ENCODE measurements at regions not wholly inside any gene's neighbourhood (a gene's known extent, or its start where the extent isn't known, plus 50 kb on each side); places are given as distances from the start of the nearest gene placed in this dataset.

DNA sequence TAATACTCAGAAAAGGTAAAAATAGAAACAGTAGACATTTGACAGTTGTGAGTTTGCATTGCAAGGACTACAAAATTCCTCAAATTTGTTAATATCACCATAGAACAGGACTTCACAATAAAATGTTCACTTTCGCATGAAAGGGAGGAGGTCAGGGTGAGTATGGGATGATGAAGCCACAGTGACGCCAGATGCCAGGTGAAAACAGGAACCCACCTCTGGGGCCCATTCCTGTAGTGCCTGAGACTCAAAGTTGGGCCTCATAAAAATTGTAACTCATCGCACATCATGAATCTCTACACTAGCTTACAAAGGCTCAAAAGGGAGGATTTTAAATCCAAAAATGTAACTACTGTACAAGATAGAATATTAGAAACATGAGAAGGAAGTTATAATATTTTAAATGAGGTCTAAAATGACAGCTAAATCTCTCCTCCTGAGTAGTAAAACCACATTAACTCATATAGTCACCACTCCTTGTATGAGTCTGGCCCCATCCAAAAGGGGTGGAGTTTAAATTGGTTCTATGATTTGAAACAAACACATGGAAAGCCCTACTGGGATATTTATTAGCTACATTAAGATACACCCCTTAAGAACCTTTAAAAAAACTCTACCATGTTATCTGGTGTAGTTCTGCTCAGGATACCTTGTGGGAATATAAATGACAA lies 93.7 kb downstream of the ETS2 start:
- Histone ChIP-seq H2AFZ (no peak overlapping the region), H3K36me3 (ENCODE audit: low read depth) (no peaks in the 10 kb centered on the region), H3K27ac (no peak overlapping the region), H4K20me1 (ENCODE audit: insufficient read depth) (no peaks in the 10 kb centered on the region), H3K79me2 (ENCODE audit: low read depth) (no peaks in the 10 kb centered on the region), H3K4me1 (replicated peaks; ENCODE audit: insufficient read depth) (no peaks in the 10 kb centered on the region), H3K9me3 (ENCODE audit: insufficient read depth, low read depth) (no peaks in the 10 kb centered on the region), H3K27me3 (ENCODE audit: insufficient read depth, low read depth) (no peaks in the 10 kb centered on the region), H3K9me2 (ENCODE audit: insufficient read depth) (no peaks in the 10 kb centered on the region), H3K4me2 (no peak overlapping the region), H3K4me3 (no peak overlapping the region), H3F3A (ENCODE audit: insufficient read depth, low read depth) (no peaks in the 10 kb centered on the region)
- no TSS peak for BruUV-seq (replicated peaks)
- intact Hi-C loops (cut with micrococcal nuclease; ENCODE audit: unreplicated experiment), result no loop called here
- ChIA-PET CTCF (no interaction called here), POLR2A (ENCODE audit: unreplicated experiment) (interaction anchor here (0.6 kb wide), 1 partner anchor 42 kb away, joined by 3 read pairs; no protein-coding TSS in a partner anchor)
- no peak for DNase-seq
- TF ChIP-seq EZH2 (IDR thresholded peaks at IDR 0.05; ENCODE audit: low read depth), result no peak
- TF ChIP-seq, protein P1, sequence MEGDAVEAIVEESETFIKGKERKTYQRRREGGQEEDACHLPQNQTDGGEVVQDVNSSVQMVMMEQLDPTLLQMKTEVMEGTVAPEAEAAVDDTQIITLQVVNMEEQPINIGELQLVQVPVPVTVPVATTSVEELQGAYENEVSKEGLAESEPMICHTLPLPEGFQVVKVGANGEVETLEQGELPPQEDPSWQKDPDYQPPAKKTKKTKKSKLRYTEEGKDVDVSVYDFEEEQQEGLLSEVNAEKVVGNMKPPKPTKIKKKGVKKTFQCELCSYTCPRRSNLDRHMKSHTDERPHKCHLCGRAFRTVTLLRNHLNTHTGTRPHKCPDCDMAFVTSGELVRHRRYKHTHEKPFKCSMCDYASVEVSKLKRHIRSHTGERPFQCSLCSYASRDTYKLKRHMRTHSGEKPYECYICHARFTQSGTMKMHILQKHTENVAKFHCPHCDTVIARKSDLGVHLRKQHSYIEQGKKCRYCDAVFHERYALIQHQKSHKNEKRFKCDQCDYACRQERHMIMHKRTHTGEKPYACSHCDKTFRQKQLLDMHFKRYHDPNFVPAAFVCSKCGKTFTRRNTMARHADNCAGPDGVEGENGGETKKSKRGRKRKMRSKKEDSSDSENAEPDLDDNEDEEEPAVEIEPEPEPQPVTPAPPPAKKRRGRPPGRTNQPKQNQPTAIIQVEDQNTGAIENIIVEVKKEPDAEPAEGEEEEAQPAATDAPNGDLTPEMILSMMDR (conservative IDR thresholded peaks at IDR 0.05), result no peak

DNA sequence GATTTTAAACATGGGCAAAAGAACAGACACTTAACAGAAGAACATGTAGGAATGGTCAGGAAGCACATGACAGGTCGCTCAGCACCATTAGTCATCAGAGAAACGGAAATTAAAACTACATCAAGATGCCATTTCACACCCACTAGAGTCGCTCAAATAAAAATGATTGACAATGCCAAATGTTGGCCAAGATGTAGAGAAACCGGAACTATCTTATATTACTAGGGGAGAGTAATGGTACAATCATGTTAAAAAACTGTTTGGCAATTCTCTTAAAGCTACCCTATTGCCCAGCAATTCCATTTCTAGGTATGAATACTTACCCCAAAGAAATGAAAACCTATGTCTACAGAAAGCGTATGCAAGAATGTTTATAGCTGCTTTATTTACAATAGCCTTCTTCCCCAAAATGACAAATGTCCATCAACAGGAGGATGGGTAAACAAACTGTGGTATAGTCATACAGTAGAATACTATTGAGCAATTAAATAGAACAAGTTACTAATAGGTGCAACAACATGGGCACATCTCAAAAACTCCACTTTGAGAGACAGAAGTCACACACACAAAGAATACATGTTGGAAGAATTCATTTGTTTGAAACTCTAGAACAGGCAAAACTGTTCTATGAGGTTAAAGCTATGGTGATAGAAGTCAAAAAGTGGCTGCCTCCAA lies 92.8 kb downstream of the ETS2 start:
- Histone ChIP-seq H3K27me3 (ENCODE audit: insufficient read depth, low read depth) (no peaks in the 10 kb centered on the region), H3K9me3 (ENCODE audit: insufficient read depth, low read depth) (no peaks in the 10 kb centered on the region), H3K4me2 (no peak overlapping the region), H3K4me1 (replicated peaks; ENCODE audit: insufficient read depth) (no peaks in the 10 kb centered on the region), H4K20me1 (ENCODE audit: insufficient read depth) (no peaks in the 10 kb centered on the region), H3K27ac (no peak overlapping the region), H2AFZ (no peak overlapping the region), H3K36me3 (ENCODE audit: low read depth) (no peaks in the 10 kb centered on the region), H3K79me2 (ENCODE audit: low read depth) (no peaks in the 10 kb centered on the region), H3K4me3 (no peak overlapping the region), H3K9me2 (ENCODE audit: insufficient read depth) (no peaks in the 10 kb centered on the region), H3F3A (ENCODE audit: insufficient read depth, low read depth) (no peaks in the 10 kb centered on the region)
- intact Hi-C loops (cut with micrococcal nuclease; ENCODE audit: unreplicated experiment), result no loop called here
- DNase-seq, result no peak
- no TSS peak for BruUV-seq (replicated peaks)
- CTCF ChIA-PET, result no interaction called here
- POLR2A ChIA-PET (ENCODE audit: unreplicated experiment), result no interaction called here
- TF ChIP-seq EZH2 (IDR thresholded peaks at IDR 0.05; ENCODE audit: low read depth), result no peak
- TF ChIP-seq, protein P1 (conservative IDR thresholded peaks at IDR 0.05), result no peak

DNA sequence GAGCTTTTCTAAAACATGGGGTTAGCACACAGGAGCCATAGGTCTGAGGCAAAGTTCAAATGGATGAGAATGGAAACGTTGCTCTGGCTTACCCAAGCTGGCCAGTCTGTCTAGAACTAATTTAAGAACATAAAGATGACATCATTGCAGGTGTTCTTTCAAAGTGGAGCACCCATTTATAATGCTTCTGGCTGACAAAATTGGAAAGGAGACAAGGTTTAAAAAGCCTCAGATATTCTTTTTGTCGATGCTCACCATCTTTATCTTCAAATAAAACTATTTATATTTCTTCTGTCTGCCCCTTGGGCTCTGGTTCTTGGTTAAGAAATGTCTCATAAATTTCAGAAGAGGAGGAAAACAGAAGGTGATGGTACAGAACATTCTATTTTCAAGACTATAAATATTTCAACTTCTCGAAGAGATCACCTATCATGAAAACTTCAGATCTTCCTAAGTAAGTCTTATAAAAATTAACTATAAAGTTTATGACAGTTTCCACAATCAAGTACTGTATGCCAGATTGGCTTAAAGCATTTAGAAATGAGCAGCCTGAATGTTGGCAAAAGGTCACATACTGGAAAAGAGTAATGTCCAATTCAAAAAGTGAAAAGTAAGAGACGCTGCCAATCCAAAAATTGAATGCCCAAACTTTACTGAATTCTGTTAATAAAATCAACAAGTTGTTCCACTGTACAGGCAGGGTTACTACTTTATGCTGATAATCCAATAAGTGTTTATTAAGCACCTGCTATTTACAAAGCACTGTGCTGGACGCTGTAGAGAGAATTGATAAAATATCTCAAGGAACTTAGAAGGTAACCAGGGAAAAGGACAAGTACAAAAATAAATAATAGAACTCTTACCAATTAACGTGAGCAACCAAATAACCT lies 92.0 kb downstream of the ETS2 start:
- Histone ChIP-seq H2AFZ (no peak overlapping the region), H3K4me2 (no peak overlapping the region), H3K79me2 (ENCODE audit: low read depth) (no peaks in the 10 kb centered on the region), H3F3A (ENCODE audit: insufficient read depth, low read depth) (no peaks in the 10 kb centered on the region), H3K4me3 (no peak overlapping the region), H4K20me1 (ENCODE audit: insufficient read depth) (no peaks in the 10 kb centered on the region), H3K4me1 (replicated peaks; ENCODE audit: insufficient read depth) (no peaks in the 10 kb centered on the region), H3K9me2 (ENCODE audit: insufficient read depth) (no peaks in the 10 kb centered on the region), H3K27ac (no peak overlapping the region), H3K9me3 (ENCODE audit: insufficient read depth, low read depth) (no peaks in the 10 kb centered on the region), H3K36me3 (ENCODE audit: low read depth) (no peaks in the 10 kb centered on the region), H3K27me3 (ENCODE audit: insufficient read depth, low read depth) (no peaks in the 10 kb centered on the region)
- POLR2A ChIA-PET (ENCODE audit: unreplicated experiment), result no interaction called here
- TF ChIP-seq EZH2 (IDR thresholded peaks at IDR 0.05; ENCODE audit: low read depth), result no peak
- TF ChIP-seq, protein P1 (conservative IDR thresholded peaks at IDR 0.05), result no peak
- no TSS peak for BruUV-seq (replicated peaks)
- intact Hi-C loops (cut with micrococcal nuclease; ENCODE audit: unreplicated experiment), result no loop called here
- no peak for DNase-seq
- CTCF ChIA-PET, result no interaction called here

Data from PC-9 (cell line).